ENCODE measurements at regions not wholly inside any gene's neighbourhood (a gene's known extent, or its start where the extent isn't known, plus 50 kb on each side); places are given as distances from the start of the nearest gene placed in this dataset.

GRCh38 chr2:17160594-17160993 lies 357.6 kb downstream of the RAD51AP2 start:
- Histone ChIP-seq H2BK5ac (ENCODE audit: insufficient read length, low read length) (no peak overlapping the region), H2BK12ac (ENCODE audit: insufficient read length, low read depth, low read length) (no peak overlapping the region), H3K23me2 (ENCODE audit: insufficient read length, low read depth, low read length, poor library complexity, severe bottlenecking) (no peaks in the 10 kb centered on the region), H2BK20ac (ENCODE audit: low read depth, low read length, poor library complexity, severe bottlenecking) (no peak overlapping the region), H3K14ac (ENCODE audit: insufficient read depth, low read length) (no peak overlapping the region), H3K56ac (ENCODE audit: insufficient read length, low read depth, low read length) (no peak overlapping the region), H3K79me2 (ENCODE audit: insufficient read depth, low read length) (no peaks in the 10 kb centered on the region), H3T11ph (ENCODE audit: low read length) (no peak overlapping the region), H3K23ac (ENCODE audit: insufficient read length, low read depth, low read length) (no peak overlapping the region), H3K4me1 (ENCODE audit: insufficient read depth, low read length) (no peaks in the 10 kb centered on the region), H2AFZ (ENCODE audit: low read length) (no peak overlapping the region), H2BK120ac (ENCODE audit: low read depth, low read length, poor library complexity, severe bottlenecking) (no peak overlapping the region), H4K5ac (ENCODE audit: insufficient read length, low read depth, low read length) (no peak overlapping the region), H3K4me2 (ENCODE audit: insufficient read depth, insufficient read length, low read length) (no peak overlapping the region), H4K91ac (ENCODE audit: insufficient read length, low read depth, low read length) (no peak overlapping the region), H2BK15ac (ENCODE audit: low read depth, low read length) (no peak overlapping the region), H3K9me3 (ENCODE audit: control insufficient read depth, low read depth, low read length) (no peaks in the 10 kb centered on the region), H3K27me3 (ENCODE audit: insufficient read depth, low read length) (no peaks in the 10 kb centered on the region), H3K9ac (ENCODE audit: extremely low read depth, insufficient read length, low read length) (no peak overlapping the region), H4K8ac (replicated peaks; ENCODE audit: insufficient read length, low read depth, low read length) (no peak overlapping the region), H3K27ac (ENCODE audit: insufficient read length, low read depth, low read length) (no peak overlapping the region), H3K79me1 (ENCODE audit: insufficient read depth, low read depth, low read length, poor library complexity, severe bottlenecking) (no peaks in the 10 kb centered on the region), H4K20me1 (ENCODE audit: control insufficient read depth, insufficient read depth, insufficient read length) (no peaks in the 10 kb centered on the region), H2AK5ac (ENCODE audit: insufficient read length, low read length) (no peak overlapping the region), H3K4ac (ENCODE audit: low read depth, low read length) (no peak overlapping the region), H3K18ac (ENCODE audit: insufficient read length, low read depth, low read length) (no peak overlapping the region)
- no CpG with 5 or more reads among the region's 1 CpG for WGBS (ENCODE audit: extremely low coverage, insufficient read length, low lambda C conversion rate)
- DNase-seq: no peak
- H3K4me3 Mint-ChIP-seq: no peak overlapping the region
- no peaks in the 10 kb centered on the region for H3K36me3 Mint-ChIP-seq (ENCODE audit: insufficient read depth in 1 of 3, low read depth in 3 of 3)
- no peaks in the 10 kb centered on the region for H3K4me1 Mint-ChIP-seq
- H3K27ac Mint-ChIP-seq: no peak overlapping the region
- TF ChIP-seq CTCF (conservative IDR thresholded peaks at IDR 0.05): no peak
- no peaks in the 10 kb centered on the region for H3K9me3 Mint-ChIP-seq
- H3K27me3 Mint-ChIP-seq (ENCODE audit: low read depth): no peaks in the 10 kb centered on the region

Measured in H9 (cell line).